ENCODE measurements at regions not wholly inside any gene's neighbourhood (a gene's known extent, or its start where the extent isn't known, plus 50 kb on each side); places are given as distances from the start of the nearest gene placed in this dataset.
"Not testable (repeated sequence)": the region's sequence is repeated elsewhere in the genome, so short reads cannot be mapped to it uniquely, and the experiment has no call there.

DNA sequence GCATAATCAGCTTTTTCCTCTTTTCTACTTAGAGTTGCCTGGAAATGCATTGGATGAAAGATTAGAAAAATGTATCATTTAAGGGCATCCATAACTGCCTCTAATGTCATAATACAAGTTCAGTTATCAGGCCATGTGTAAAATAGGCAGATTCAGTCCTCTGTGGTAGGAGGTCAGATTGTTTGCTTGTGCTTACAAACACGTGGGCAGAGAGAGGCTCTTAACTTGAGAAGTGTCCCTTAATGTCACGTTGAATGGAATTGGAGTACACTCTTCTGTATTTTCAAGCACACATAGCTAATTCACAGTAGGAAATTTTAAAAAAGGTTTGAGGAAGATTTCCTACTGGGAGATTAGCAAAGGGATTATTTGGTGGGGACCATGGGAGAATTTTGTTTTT lies 359.8 kb upstream of the MTPN start:
- DNase-seq (ENCODE audit: low read depth in 4 of 4, low spot score in 1 of 4) = no peak

DNA sequence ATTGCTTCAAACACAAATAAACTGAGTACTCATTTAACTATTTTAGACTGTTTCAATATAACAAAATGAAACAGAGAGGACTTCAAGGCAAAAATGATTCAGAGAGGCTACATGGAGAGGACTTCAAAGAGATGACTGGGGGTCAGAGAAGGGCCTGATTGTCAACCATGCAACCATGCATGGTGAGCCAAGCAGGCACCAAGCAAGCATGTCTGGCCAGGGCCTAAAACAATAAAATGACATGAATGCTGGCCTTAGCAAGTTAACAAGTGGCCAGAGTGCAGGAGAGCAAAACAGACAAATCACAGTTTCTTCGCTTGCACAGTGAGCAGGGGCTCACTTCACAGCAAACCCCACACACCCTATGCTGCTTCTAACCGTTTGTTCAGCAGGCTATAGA lies 356.5 kb upstream of the MTPN start:
- no peak for DNase-seq (ENCODE audit: low read depth in 4 of 4, low spot score in 1 of 4)

DNA sequence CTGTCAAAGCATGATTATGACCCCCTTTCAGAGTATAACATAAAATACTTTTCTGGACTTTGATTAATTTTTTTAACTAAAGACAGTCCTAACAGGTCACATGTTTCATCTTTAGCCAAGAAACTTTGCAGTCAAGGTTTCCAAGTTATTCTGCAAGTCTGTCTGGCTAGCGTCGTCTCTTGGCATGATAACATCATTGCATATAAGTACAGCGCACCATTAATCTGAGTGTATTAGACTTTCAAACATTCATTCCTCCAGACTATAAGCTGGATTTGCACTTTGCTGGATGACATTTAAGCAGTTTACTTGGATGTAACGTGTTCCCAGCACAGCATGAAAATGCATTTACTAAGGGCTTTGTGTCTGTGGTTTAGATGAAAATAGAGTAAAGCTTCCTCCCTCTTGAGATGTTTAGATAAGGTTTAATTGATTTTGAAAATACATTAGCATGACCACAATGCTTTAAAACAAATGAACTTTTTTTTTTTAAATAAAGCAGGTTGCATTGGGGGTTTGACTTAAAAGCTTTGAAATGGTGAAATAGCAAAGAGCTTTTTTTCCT lies 349.0 kb upstream of the MTPN start:
- DNase-seq (ENCODE audit: low read depth in 4 of 4, low spot score in 1 of 4) = no peak

DNA sequence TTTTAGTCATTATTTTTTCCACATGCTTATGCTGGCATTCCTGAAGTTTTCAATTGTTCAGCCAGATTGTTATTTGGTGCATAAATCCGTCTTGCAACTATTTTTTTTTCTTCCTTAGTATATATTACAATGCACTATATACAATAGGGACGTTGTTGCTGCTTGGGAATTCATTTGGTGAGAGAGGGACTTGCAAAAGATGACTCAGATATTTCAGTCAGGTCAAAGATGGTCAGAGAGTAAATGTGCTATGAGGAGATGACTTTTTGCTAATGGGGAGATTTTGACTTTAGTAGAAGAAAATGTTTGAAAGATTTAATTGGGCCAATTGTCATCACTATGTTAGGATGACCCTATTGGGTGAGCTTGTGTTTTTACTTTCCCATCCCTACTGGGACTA lies 348.4 kb upstream of the MTPN start:
- no peak for DNase-seq (ENCODE audit: low read depth in 4 of 4, low spot score in 1 of 4)

- DNase-seq (ENCODE audit: low read depth in 4 of 4, low spot score in 1 of 4) = no peak
Observed at GRCh38 chr7:136325027-136325426, 347.9 kb upstream of the MTPN start.

GRCh38 chr7:136324073-136324704 lies 347.0 kb upstream of the MTPN start:
- DNase-seq (ENCODE audit: low read depth in 4 of 4, low spot score in 1 of 4) = no peak

DNA sequence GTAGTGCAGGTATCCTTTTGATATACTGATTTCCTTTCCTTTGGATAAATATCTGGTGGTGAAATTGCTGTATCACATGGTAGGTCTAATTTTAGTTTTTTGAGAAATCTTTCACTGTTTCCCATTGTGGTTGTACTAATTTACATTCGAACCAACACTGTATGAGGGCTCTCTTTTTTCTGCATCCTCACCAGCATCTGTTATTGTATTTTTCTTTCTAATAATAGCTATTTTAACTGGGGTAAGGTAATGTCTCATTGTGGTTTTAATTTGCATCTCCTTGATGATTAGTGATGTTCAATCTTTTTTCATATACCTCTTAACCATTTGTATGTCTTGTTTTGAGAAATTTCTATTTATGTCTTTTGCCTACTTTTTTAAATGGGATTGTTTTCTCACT lies 335.4 kb upstream of the MTPN start:
- DNase-seq (ENCODE audit: low read depth in 4 of 4, low spot score in 1 of 4) = no peak

DNA sequence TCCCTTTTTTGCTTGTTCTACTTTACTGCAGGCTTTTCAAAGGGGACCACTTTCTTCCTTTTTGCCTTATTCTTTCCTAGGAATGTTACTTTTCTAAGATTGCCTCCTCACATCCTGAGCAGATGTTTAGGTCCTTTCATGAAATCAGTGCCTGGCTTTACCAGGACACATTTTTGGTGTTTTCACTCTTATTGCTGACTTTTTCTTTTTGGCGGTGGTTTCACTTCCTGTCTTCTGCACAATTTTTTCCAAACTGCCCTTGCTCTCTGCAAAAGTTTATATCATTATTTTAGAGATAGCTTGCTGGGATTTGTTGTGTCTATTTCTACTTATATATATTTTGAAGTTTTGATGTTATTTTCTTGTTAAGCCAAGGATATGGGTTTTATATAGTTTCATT lies 332.2 kb upstream of the MTPN start:
- DNase-seq (ENCODE audit: low read depth in 4 of 4, low spot score in 1 of 4) = no peak

DNA sequence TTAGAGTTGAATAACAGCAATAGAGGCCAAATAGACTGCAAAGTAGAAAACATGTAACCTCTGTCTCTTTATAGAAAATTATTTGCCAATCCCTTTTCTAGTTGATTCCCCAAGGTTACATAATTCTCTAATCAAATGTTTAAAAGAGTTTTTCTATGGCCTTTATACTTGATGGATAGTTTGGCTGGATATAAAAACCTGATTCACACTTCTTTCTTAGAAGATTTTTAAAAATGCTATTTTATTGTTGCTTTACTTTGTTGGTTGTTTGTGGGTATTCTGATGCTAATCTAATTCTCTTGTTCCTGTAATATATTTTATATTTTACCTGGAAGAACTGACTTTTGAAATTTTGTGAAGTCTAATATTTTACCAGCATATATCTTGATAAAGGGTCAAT lies 331.1 kb upstream of the MTPN start:
- DNase-seq (ENCODE audit: low read depth in 4 of 4, low spot score in 1 of 4) = no peak

DNA sequence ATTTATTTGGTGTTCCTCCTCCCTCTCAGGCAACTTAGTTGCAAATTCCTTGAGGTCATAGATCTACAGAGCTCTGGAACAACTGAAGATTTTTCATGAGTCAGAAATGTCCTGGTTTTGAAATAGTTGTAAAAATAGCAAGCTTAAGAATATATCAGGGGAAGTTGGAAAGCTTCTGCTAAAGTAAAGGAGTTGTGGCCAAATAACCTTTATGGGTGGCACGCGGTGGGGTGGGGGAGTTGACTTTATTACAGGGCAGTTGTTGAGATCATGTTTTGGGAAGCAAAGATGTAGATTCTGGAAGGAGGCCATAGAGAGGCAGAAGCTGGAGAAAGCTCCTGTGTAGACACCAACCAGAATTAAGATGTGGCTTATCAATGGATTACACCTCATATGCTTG lies 326.0 kb upstream of the MTPN start:
- DNase-seq (ENCODE audit: low read depth in 4 of 4, low spot score in 1 of 4) = no peak

DNA sequence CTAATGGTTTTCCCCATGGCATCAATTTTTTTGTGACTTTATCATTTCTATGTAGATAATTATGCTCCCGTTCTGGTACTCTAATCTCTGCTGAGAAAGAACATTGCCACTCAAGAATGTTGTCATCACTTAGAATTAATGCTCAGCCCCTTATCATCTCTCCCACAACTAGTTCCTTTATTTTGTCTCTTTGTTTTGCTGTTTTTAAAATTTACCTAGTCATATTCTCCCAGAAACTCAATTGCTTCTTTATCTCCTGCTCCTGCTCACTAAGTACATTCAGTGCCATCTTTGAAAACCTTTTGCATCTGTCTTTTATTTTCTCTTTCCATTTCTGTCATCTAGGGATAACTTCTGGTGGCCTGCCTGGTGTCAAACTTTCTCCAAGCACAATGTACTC lies 324.9 kb upstream of the MTPN start:
- no peak for DNase-seq (ENCODE audit: low read depth in 4 of 4, low spot score in 1 of 4)

GRCh38 chr7:136294977-136295376 lies 317.8 kb upstream of the MTPN start:
- no peak for DNase-seq (ENCODE audit: low read depth in 4 of 4, low spot score in 1 of 4)

- DNase-seq (ENCODE audit: low read depth in 4 of 4, low spot score in 1 of 4) = no peak
Observed at GRCh38 chr7:136293841-136294391, 316.8 kb upstream of the MTPN start.

GRCh38 chr7:136293272-136293671 lies 316.1 kb upstream of the MTPN start:
- DNase-seq (ENCODE audit: low read depth in 4 of 4, low spot score in 1 of 4) = no peak

- DNase-seq (ENCODE audit: low read depth in 4 of 4, low spot score in 1 of 4) = no peak
Observed at GRCh38 chr7:136292365-136292764, 315.2 kb upstream of the MTPN start.

DNA sequence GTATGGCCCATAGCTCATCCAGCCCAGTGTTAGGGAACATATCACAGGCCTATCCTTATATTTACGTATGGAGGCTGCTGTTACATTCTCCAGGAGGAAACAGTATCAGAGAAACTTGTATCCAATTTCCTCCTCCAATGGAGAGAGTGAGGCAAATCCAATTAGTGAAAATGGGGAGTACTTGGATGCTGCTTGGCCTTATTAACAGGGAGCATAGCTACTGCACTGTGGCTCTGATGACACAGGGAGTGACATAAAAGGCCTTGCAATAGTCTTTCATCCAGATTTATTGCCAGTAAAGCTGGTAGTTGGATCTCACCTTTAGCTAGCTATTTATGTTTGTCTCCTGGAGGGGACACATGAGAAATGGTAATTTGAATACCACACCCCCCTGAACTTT lies 313.2 kb upstream of the MTPN start:
- no peak for DNase-seq (ENCODE audit: low read depth in 4 of 4, low spot score in 1 of 4)

DNA sequence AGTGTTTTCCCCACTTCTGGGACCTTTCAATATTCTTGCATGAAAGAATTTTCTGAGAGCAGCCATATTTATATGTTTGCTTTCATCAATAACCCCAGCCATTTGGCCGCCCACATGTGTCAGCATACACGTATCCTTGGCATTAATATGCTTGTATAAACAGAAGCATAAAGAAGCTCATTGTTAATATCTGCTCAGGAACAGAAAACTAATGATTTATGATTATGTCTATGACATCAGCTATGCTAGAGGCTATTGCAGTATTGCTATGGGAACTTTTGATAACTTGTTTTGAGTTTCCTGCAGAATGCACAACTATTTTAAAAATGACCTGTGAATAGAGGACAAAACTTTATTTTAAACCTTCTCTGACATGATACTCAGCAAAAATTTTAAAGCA lies 300.9 kb upstream of the MTPN start:
- no peak for DNase-seq (ENCODE audit: low read depth in 4 of 4, low spot score in 1 of 4)

DNA sequence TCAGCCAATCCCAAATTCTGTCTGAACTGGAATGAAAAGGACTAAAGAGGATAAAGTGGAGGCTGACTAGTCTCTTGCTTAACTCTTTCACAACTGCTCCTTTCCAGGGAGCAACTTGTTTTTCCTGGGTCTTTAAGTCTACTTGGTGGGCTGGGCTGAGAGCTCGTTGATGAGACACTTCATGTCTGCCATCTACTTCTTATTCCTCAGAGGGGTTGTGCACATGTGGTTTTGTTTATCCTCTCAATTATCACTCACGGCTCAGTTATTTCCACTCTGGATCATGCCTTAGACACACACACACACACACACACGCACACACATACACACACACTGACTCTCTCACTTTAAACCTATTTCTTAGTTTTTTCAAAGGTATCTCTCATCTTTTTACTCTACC lies 298.6 kb upstream of the MTPN start:
- DNase-seq (ENCODE audit: low read depth in 4 of 4, low spot score in 1 of 4) = no peak

DNA sequence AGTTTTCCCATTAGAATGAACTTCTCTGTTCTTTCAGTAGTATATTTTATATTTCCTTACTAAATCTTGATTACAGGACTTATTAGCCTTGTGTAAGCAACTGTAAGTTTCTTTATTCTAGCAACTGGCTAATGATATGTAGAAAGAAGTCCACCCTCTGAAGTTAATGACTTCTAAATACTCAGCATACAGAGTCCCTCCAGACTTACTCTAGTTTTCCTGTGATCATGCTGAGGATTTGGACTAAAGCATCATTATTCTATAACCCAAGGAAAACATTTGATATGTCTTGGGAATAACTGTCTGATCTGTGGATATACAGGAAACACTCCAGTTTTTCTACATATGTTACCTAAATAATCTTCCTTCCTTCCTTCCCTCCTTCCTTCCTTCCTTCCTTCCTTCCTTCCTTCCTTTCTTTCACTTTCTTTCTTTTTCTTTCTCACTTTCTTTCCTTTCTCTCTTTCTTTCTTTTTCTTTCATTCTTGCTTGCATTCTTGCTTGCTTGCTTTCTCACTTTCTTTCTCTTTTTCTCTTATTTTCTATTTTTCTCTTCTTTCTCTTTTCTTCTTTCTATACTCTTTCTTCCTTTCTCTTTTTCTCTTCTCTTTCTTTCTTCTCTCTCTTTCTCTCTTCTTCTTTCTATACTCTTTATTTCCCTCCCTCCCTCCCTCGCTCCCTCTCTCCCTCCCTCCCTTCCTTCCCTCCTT lies 297.6 kb upstream of the MTPN start:
- no peak for DNase-seq (ENCODE audit: low read depth in 4 of 4, low spot score in 1 of 4)

DNA sequence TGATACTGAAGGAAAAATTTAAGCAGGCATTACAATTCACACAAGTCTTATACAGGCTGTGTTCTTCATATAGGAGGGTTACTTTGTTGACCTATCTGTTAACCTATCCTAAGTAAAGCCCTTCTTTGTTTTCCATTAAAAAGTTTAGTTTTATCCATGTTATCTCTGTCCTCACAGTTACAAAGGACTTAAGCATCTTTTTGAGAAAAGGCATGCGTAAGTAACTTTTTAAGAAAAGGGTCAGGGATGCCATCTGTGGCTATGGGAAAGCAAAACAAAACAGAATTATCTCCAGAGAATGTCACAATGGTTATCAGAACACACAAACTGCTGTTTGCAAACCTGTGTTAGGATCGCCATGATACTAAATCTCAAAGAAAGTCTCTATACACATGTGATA lies 295.8 kb upstream of the MTPN start:
- no peak for DNase-seq (ENCODE audit: low read depth in 4 of 4, low spot score in 1 of 4)

DNA sequence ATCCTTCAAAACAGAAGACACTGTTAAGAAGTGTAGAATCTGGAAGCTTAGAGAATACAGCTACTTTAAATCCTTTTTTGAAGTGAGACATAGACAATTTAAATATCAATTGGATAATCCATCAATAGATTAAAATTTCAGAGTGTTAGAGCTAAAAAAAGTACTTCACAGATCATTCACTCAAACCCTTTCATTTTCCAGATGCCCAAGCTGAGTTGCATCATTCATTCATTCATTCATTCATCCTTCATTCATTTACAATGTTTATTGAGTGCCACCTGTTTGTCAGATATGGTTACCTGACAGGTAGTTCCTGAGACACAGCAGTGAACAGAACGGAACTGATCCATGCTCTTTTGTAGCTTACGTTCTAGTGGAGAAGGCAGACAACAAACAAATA lies 290.7 kb upstream of the MTPN start:
- DNase-seq (ENCODE audit: low read depth in 4 of 4, low spot score in 1 of 4) = no peak

- DNase-seq (ENCODE audit: low read depth in 4 of 4, low spot score in 1 of 4) = no peak
Observed at GRCh38 chr7:136266457-136266856, 289.3 kb upstream of the MTPN start.

DNA sequence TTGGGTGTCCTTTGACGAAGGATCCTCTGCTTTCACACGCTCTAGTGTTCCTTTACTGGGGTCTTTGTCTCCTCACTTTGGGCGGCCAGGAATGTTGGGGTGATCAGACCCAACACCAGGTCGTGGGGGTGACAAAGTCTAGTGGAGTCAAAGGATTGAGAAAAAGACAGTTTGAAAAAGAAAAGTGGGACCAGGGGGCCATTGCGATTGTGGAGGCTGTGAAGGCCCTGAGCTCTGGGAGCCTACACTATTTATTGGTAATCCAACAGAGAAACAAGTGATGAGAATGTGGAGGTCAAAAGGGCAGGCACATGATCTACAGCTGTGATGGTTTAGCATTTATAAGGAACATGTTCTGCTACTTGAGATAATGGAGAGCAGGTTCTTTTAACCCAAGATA lies 287.1 kb upstream of the MTPN start:
- not testable (repeated sequence) for DNase-seq (ENCODE audit: low read depth in 4 of 4, low spot score in 1 of 4)
